ENCODE measurements at regions not wholly inside any gene's neighbourhood (a gene's known extent, or its start where the extent isn't known, plus 50 kb on each side); places are given as distances from the start of the nearest gene placed in this dataset.
"Not testable (repeated sequence)": the region's sequence is repeated elsewhere in the genome, so short reads cannot be mapped to it uniquely, and the experiment has no call there.

DNA sequence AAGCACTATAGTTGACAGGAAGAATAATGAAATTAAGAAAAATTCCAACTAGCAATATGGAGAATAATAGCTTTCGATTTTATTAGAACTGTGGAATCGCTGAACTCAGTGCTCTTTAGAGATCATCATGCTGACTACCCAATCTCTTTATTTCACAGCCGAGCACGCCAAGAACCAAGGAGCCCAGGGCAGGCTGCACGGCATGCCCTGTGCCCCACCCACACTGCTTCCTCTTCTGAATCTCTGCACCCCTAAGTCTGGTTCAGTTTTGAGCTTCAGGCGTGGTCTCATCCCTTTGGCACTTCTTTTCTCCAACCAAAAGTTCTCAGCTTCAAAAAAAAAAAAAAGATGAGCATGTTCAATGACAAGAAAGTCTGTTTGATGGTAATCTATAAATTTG, 92.4 kb upstream of the ZNF800 start:
- no peaks in the 10 kb centered on the region for H3K9me3 ChIP-seq (ENCODE audit: control insufficient read depth, low read depth, low read length)
- no peaks in the 10 kb centered on the region for H3K4me1 ChIP-seq (ENCODE audit: control insufficient read depth, low read depth, low read length)
- H3K9ac ChIP-seq (ENCODE audit: low read length): no peak overlapping the region

DNA sequence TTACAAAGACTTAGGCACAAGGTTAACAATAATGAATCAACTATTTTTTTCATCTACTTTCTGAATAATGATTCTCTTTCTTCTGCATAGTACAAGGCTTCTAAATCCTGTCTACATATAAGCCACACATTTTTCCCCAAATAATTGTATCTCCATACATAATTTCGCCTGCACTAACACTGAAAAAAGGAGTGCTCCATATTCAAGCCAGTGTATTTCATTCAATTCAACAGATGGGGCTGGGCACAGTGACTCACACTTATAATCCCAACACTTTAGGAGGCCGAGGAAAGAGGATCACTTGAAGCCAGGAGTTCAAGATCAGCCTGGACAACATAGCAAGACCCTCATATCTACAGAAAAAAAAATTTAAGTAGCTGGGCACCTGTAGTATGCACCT, 86.0 kb upstream of the ZNF800 start:
- H3K27me3 ChIP-seq (ENCODE audit: control insufficient read depth, insufficient read depth, low read length): peaks cover 11% of the 10 kb centered on the region
- H3K36me3 ChIP-seq (ENCODE audit: control insufficient read depth, low read depth, low read length): no peaks in the 10 kb centered on the region
- peaks cover 4% of the 10 kb centered on the region for H3K4me1 ChIP-seq (ENCODE audit: control insufficient read depth, low read depth, low read length)
- H3K9ac ChIP-seq (ENCODE audit: low read length): no peak overlapping the region
- no peak overlapping the region for H3K4me3 ChIP-seq (ENCODE audit: low read length)
- no peak overlapping the region for H3K27ac ChIP-seq (ENCODE audit: low read length)
- no peaks in the 10 kb centered on the region for H3K9me3 ChIP-seq (ENCODE audit: control insufficient read depth, low read depth, low read length)

More for the DNA sequence above, 92.4 kb upstream of the ZNF800 start:
- no peak overlapping the region for H3K4me3 ChIP-seq (ENCODE audit: low read length)
- H3K36me3 ChIP-seq (ENCODE audit: control insufficient read depth, low read depth, low read length): no peaks in the 10 kb centered on the region
- no peaks in the 10 kb centered on the region for H3K27me3 ChIP-seq (ENCODE audit: control insufficient read depth, insufficient read depth, low read length)
- no peak overlapping the region for H3K27ac ChIP-seq (ENCODE audit: low read length)

DNA sequence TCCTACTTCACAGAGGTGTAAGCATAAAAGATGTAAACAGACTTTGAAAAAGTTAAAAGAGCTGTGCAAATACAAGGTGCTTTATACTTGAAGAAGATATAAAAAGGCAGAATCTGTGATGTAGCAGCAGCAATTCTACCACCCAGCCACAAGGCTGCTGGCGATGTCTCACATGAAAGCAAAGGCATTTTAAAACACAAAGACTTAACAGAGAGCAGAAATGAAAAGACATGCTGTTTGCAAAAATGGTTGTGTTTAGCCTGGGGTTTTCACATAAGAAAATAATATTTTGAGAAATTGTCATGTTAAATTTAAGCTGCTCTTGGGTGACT, 85.5 kb upstream of the ZNF800 start:
- H3K27me3 ChIP-seq (ENCODE audit: control insufficient read depth, insufficient read depth, low read length): peaks cover 11% of the 10 kb centered on the region
- no peaks in the 10 kb centered on the region for H3K9me3 ChIP-seq (ENCODE audit: control insufficient read depth, low read depth, low read length)
- H3K36me3 ChIP-seq (ENCODE audit: control insufficient read depth, low read depth, low read length): no peaks in the 10 kb centered on the region
- no peak overlapping the region for H3K4me3 ChIP-seq (ENCODE audit: low read length)
- no peak overlapping the region for H3K27ac ChIP-seq (ENCODE audit: low read length)
- H3K4me1 ChIP-seq (ENCODE audit: control insufficient read depth, low read depth, low read length): peaks cover 4% of the 10 kb centered on the region
- no peak overlapping the region for H3K9ac ChIP-seq (ENCODE audit: low read length)

DNA sequence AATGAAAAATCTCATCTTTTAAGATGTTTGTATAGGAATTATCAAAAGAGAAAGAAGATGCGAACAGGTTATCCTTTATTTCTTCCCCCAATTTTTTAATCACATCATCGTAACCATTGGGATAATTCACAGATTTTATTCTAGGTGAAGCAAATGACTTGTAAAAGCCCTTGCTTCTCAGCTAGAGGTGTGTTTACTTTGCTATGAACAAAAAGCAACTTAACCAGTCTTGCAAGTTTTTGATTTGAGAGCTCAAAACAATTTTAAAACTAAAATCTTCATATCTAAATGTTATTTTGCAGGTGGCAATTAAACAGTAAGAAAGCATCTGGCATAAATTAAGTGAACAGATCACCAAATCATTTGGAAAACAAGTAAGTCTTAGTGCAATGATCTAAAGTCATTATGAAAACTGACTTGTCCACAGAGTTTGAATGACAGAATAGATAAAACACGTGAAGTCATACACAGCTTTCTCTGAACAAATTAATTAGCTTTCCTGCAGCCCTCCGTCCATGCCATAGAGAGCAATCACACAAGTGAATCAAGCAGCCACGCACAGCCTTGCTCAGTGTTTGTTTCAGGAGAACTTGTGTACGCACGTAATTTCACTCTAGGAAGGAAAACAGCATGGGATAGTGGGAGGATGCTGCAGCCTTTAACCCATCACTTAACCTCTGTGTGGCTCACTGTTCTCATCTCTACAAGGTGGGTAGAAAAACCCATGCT, 85.0 kb upstream of the ZNF800 start:
- Histone ChIP-seq H3K4me3 (ENCODE audit: low read length) (no peak overlapping the region), H3K9me3 (ENCODE audit: control insufficient read depth, low read depth, low read length) (no peaks in the 10 kb centered on the region), H3K27ac (ENCODE audit: low read length) (no peak overlapping the region), H3K36me3 (ENCODE audit: control insufficient read depth, low read depth, low read length) (no peaks in the 10 kb centered on the region), H3K27me3 (ENCODE audit: control insufficient read depth, insufficient read depth, low read length) (peaks cover 11% of the 10 kb centered on the region), H3K9ac (ENCODE audit: low read length) (no peak overlapping the region), H3K4me1 (ENCODE audit: control insufficient read depth, low read depth, low read length) (peaks cover 4% of the 10 kb centered on the region)

DNA sequence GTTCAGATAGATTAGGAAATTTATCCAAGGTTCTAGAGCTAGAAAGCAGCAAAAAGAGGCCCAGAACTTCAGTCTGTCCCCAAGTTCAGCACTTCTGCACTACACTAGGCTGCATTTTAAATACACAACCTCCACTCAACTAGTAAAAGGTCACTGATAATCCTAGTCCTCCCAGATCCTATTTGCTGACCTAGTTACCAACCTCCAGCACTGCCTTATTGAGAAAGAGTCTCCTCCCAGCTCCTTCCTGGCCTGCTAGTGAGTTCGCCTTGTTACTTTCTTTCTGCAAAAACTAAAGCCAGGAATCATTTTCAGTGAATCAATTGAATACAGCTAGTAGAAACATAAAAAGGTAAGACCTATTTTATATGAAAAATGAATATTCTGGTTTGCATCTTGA, 84.1 kb upstream of the ZNF800 start:
- Histone ChIP-seq H3K36me3 (ENCODE audit: control insufficient read depth, low read depth, low read length) (no peaks in the 10 kb centered on the region), H3K4me1 (ENCODE audit: control insufficient read depth, low read depth, low read length) (peaks cover 4% of the 10 kb centered on the region), H3K4me3 (ENCODE audit: low read length) (no peak overlapping the region), H3K9ac (ENCODE audit: low read length) (no peak overlapping the region), H3K9me3 (ENCODE audit: control insufficient read depth, low read depth, low read length) (no peaks in the 10 kb centered on the region), H3K27ac (ENCODE audit: low read length) (no peak overlapping the region), H3K27me3 (ENCODE audit: control insufficient read depth, insufficient read depth, low read length) (peaks cover 11% of the 10 kb centered on the region)

DNA sequence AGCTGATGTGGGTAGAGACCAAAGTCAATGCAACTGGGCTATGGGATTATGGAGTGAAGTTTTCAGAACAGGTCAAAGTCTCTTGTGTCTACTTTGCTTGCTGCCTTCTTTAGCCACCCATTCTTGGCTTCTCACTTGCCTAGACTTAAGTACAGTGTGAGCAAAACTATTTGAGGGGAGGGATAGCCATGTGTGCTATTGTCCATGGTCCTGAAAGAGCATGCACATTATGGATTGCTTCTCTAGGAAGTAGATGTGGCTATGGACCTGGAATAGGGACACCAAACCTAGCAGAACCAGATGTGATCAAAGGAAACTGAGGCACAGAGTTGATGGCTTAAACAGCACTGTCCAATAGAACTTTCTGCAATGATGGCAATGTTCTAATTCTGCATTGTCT, 81.9 kb upstream of the ZNF800 start:
- Histone ChIP-seq H3K4me3 (ENCODE audit: low read length) (no peak overlapping the region), H3K27me3 (ENCODE audit: control insufficient read depth, insufficient read depth, low read length) (peaks cover 11% of the 10 kb centered on the region), H3K4me1 (ENCODE audit: control insufficient read depth, low read depth, low read length) (peaks cover 4% of the 10 kb centered on the region)

DNA sequence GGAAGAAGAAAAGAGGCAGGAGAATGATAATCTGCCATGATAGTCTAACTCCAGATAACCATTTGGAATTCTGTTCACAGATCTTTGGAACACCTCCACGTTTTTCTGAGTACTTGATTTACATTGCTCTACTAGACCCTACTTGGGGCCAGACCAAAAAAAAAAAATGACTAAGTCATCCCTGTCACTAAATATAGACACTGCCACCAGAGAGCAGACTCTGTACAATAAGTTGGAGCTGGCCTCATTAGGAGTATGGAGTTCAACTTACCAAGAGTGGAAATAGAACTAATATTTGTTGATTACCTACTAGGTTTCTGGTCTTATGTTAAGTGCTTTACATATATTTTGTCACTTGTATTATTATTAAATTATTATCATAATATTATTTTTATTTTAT, 80.9 kb upstream of the ZNF800 start:
- H3K9ac ChIP-seq (ENCODE audit: low read length): no peak overlapping the region
- H3K27me3 ChIP-seq (ENCODE audit: control insufficient read depth, insufficient read depth, low read length): peaks cover 11% of the 10 kb centered on the region
- H3K36me3 ChIP-seq (ENCODE audit: control insufficient read depth, low read depth, low read length): no peaks in the 10 kb centered on the region
- H3K4me3 ChIP-seq (ENCODE audit: low read length): no peak overlapping the region
- no peak overlapping the region for H3K27ac ChIP-seq (ENCODE audit: low read length)
- peaks cover 4% of the 10 kb centered on the region for H3K4me1 ChIP-seq (ENCODE audit: control insufficient read depth, low read depth, low read length)
- H3K9me3 ChIP-seq (ENCODE audit: control insufficient read depth, low read depth, low read length): no peaks in the 10 kb centered on the region

More for the DNA sequence above, 81.9 kb upstream of the ZNF800 start:
- no peak overlapping the region for H3K9ac ChIP-seq (ENCODE audit: low read length)
- H3K27ac ChIP-seq (ENCODE audit: low read length): no peak overlapping the region
- H3K36me3 ChIP-seq (ENCODE audit: control insufficient read depth, low read depth, low read length): no peaks in the 10 kb centered on the region
- no peaks in the 10 kb centered on the region for H3K9me3 ChIP-seq (ENCODE audit: control insufficient read depth, low read depth, low read length)

DNA sequence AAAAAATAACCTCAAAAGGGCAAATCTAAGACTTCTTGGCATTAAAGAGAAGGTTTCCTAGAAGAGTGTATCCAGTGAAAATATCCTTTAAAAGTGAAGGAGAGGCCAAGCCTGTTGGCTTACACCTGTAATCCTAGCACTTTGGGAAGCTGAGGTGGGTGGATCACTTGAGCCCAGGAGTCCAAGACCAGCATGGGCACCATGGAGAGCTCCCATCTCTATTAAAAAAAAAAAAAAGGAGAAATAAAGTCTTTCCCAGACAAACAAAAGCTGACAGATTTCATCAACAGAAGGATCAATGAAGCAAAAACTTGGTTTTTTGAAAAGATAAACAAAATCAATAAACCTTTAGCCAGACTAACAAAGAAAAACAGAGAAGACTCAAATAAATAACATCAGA, 67.6 kb upstream of the ZNF800 start:
- H3K4me3 ChIP-seq (ENCODE audit: low read length): no peak overlapping the region
- no peak overlapping the region for H3K27ac ChIP-seq (ENCODE audit: low read length)
- H3K36me3 ChIP-seq (ENCODE audit: control insufficient read depth, low read depth, low read length): no peaks in the 10 kb centered on the region
- no peak overlapping the region for H3K9ac ChIP-seq (ENCODE audit: low read length)
- no peaks in the 10 kb centered on the region for H3K9me3 ChIP-seq (ENCODE audit: control insufficient read depth, low read depth, low read length)
- H3K4me1 ChIP-seq (ENCODE audit: control insufficient read depth, low read depth, low read length): no peaks in the 10 kb centered on the region
- no peaks in the 10 kb centered on the region for H3K27me3 ChIP-seq (ENCODE audit: control insufficient read depth, insufficient read depth, low read length)

DNA sequence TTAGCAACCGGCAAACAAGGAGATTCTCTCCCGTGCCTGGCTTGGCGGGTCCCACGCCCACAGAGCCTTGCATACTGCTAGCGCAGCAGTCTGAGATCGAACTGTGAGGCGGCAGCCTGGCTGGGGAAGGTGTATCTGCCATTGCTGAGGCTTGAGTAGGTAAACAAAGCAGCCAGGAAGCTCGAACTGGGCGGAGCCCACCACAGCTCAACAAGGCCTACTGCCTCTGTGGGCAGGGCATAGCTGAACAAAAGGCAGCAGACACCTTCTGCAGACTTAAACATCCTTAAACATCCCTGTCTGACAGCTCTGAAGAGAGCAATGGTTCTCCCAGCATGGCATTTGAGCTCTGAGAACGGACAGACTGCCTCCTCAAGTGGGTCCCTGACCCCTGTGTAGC, 58.8 kb upstream of the ZNF800 start:
- H3K27ac ChIP-seq (ENCODE audit: low read length); H3K4me1 ChIP-seq (ENCODE audit: control insufficient read depth, low read depth, low read length); H3K36me3 ChIP-seq (ENCODE audit: control insufficient read depth, low read depth, low read length); H3K27me3 ChIP-seq (ENCODE audit: control insufficient read depth, insufficient read depth, low read length); H3K9ac ChIP-seq (ENCODE audit: low read length); H3K4me3 ChIP-seq (ENCODE audit: low read length); H3K9me3 ChIP-seq (ENCODE audit: control insufficient read depth, low read depth, low read length): not testable (repeated sequence)

DNA sequence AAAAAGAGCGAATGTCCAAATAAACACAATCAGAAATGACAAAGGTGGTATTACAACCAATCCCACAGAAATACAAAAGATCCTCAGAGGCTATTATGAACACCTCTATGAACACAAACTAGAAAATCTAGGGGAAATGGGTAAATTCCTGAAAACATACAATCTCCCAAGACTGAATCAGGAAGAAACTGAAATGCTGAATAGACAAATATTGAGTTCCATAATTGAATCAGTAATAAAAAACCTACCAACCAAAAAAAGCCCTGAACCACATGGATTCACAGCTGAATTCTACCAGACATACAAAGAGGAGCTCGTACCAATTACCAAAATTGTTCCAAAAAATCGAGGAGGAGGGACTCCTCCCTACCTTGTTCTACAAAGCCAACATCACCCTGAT, 56.1 kb upstream of the ZNF800 start:
- H3K4me1 ChIP-seq (ENCODE audit: control insufficient read depth, low read depth, low read length): no peaks in the 10 kb centered on the region
- no peaks in the 10 kb centered on the region for H3K9me3 ChIP-seq (ENCODE audit: control insufficient read depth, low read depth, low read length)
- no peak overlapping the region for H3K9ac ChIP-seq (ENCODE audit: low read length)
- H3K36me3 ChIP-seq (ENCODE audit: control insufficient read depth, low read depth, low read length): no peaks in the 10 kb centered on the region
- H3K4me3 ChIP-seq (ENCODE audit: low read length): no peak overlapping the region
- no peak overlapping the region for H3K27ac ChIP-seq (ENCODE audit: low read length)
- H3K27me3 ChIP-seq (ENCODE audit: control insufficient read depth, insufficient read depth, low read length): no peaks in the 10 kb centered on the region

DNA sequence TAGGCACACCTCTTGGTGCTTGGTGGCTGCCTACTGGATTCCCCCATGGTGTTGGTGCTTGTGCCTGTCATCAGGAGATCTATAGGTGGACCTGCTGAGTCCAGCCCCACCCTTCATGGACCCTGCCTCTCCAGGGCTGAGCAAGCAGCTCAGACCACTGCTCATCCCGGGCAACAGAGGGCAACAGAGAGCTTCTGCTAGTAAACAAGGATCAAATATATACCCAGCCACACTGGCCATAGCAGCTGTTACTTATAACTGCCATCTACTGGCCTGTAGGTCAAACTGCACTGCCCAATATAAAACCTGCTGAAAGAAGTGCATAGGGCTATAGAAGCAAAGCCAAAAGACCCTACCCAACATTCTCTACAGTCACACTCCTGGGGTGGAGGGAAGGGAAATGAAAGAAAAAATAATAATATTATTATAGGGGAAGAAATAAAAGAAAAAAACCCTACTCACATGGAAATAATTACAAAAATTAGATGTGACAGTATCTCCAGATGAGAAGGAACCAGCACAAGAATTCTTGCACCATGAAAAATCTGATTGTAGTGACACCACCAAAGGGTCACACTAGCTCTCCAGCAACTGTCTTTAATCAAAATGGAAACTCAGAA, 54.9 kb upstream of the ZNF800 start:
- no peaks in the 10 kb centered on the region for H3K36me3 ChIP-seq (ENCODE audit: control insufficient read depth, low read depth, low read length)
- H3K27me3 ChIP-seq (ENCODE audit: control insufficient read depth, insufficient read depth, low read length): no peaks in the 10 kb centered on the region
- no peak overlapping the region for H3K9ac ChIP-seq (ENCODE audit: low read length)
- no peaks in the 10 kb centered on the region for H3K4me1 ChIP-seq (ENCODE audit: control insufficient read depth, low read depth, low read length)
- H3K9me3 ChIP-seq (ENCODE audit: control insufficient read depth, low read depth, low read length): no peaks in the 10 kb centered on the region
- H3K4me3 ChIP-seq (ENCODE audit: low read length): no peak overlapping the region
- no peak overlapping the region for H3K27ac ChIP-seq (ENCODE audit: low read length)

DNA sequence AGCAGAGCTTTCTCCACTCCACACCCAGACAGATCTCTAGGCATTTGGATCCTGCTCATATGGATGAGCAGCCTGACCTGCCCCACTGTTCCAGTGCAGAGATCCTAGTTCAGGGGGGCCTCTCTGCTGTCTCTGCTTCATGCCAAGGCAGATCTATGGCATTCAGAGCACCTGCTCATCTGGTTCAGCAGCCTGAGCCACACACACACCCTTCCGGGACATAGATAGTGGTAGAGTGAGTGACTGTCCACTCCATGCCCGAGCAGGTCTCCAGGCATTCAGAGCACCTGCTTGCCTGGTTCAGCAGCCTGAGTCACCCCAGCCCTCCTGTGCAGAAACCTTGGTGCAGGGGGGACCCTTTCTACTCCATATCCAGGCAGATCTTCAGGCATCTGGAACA, 54.3 kb upstream of the ZNF800 start:
- no peak overlapping the region for H3K4me3 ChIP-seq (ENCODE audit: low read length)
- no peaks in the 10 kb centered on the region for H3K4me1 ChIP-seq (ENCODE audit: control insufficient read depth, low read depth, low read length)
- no peak overlapping the region for H3K27ac ChIP-seq (ENCODE audit: low read length)

More for the DNA sequence above, 54.3 kb upstream of the ZNF800 start:
- no peaks in the 10 kb centered on the region for H3K27me3 ChIP-seq (ENCODE audit: control insufficient read depth, insufficient read depth, low read length)
- no peak overlapping the region for H3K9ac ChIP-seq (ENCODE audit: low read length)
- no peaks in the 10 kb centered on the region for H3K36me3 ChIP-seq (ENCODE audit: control insufficient read depth, low read depth, low read length)
- H3K9me3 ChIP-seq (ENCODE audit: control insufficient read depth, low read depth, low read length): no peaks in the 10 kb centered on the region

All from iPS-18a (cell line).